ENCODE measurements at regions not wholly inside any gene's neighbourhood (a gene's known extent, or its start where the extent isn't known, plus 50 kb on each side); places are given as distances from the start of the nearest gene placed in this dataset.

DNA sequence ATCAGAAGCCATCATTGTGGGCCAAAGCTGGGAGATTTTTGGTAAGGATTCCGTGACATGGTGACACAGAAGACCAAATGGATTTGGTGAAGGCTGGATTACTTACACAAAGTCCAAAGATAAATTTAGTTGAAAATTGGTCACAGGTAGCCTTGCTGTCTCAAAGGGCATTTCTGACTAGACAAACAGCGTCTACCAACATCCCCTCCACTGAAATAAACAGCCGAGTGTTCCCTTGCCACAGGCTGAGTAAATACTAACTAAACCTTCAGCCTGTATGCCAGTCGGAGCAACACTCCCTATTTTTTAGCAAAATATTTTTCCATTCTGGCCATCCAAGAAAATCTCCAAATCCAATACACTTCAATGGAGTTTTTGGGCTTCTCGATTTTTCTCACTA lies 279.9 kb upstream of the CITED2 start:
- intact Hi-C loops (cut with micrococcal nuclease): no loop called here
- no peaks in the 10 kb centered on the region for H3K27me3 Mint-ChIP-seq (ENCODE audit: insufficient read depth, unreplicated experiment)
- CTCF ChIA-PET: no interaction called here

DNA sequence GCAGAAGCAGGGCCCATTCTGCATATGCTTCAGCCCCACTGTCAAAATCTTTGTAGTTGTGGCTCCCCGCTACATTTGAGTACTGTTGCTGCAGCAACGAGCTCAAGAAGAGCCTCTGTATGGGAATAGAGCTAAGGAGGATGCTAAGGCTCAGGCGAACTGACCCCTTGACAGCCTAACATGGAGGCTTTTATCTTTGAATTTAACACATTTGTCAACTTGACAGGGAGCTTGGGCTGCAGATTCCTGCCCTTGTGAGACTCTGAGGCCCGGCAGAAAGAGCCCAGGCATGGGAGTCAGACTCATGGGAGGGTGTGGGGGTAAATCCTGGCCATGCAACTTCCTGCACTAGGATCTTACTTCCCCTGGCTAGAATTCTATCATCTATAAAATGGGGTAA lies 278.7 kb upstream of the CITED2 start:
- CTCF ChIA-PET: interaction anchor here (0.6 kb wide), 2 partner anchors 228 to 1512 kb away, joined by 3 read pairs; no protein-coding TSS in a partner anchor
- POLR2A ChIA-PET: interaction anchor here (1.4 kb wide), 1 partner anchor 278 kb away, joined by 3 read pairs; no protein-coding TSS in a partner anchor
- no TSS peak for BruUV-seq (replicated peaks)
- Mint-ChIP-seq H3K4me1 (ENCODE audit: insufficient read depth, unreplicated experiment) (peaks cover 11% of the 10 kb centered on the region), H3K4me3 (ENCODE audit: unreplicated experiment) (no peak overlapping the region), H3K27ac (ENCODE audit: low read depth, unreplicated experiment) (no peak overlapping the region), H3K9me3 (ENCODE audit: unreplicated experiment) (no peaks in the 10 kb centered on the region), H3K36me3 (ENCODE audit: insufficient read depth, unreplicated experiment) (no peaks in the 10 kb centered on the region), H3K27me3 (ENCODE audit: insufficient read depth, unreplicated experiment) (no peaks in the 10 kb centered on the region)
- TF ChIP-seq, protein P1, sequence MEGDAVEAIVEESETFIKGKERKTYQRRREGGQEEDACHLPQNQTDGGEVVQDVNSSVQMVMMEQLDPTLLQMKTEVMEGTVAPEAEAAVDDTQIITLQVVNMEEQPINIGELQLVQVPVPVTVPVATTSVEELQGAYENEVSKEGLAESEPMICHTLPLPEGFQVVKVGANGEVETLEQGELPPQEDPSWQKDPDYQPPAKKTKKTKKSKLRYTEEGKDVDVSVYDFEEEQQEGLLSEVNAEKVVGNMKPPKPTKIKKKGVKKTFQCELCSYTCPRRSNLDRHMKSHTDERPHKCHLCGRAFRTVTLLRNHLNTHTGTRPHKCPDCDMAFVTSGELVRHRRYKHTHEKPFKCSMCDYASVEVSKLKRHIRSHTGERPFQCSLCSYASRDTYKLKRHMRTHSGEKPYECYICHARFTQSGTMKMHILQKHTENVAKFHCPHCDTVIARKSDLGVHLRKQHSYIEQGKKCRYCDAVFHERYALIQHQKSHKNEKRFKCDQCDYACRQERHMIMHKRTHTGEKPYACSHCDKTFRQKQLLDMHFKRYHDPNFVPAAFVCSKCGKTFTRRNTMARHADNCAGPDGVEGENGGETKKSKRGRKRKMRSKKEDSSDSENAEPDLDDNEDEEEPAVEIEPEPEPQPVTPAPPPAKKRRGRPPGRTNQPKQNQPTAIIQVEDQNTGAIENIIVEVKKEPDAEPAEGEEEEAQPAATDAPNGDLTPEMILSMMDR (IDR thresholded peaks at IDR 0.05; ENCODE audit: unreplicated experiment): no peak
- no peak for DNase-seq (ENCODE audit: unreplicated experiment)
- intact Hi-C loops (cut with micrococcal nuclease): no loop called here

More for the DNA sequence above, 279.9 kb upstream of the CITED2 start:
- Mint-ChIP-seq H3K27ac (ENCODE audit: low read depth, unreplicated experiment) (no peak overlapping the region), H3K36me3 (ENCODE audit: insufficient read depth, unreplicated experiment) (no peaks in the 10 kb centered on the region), H3K4me3 (ENCODE audit: unreplicated experiment) (no peak overlapping the region), H3K9me3 (ENCODE audit: unreplicated experiment) (no peaks in the 10 kb centered on the region), H3K4me1 (ENCODE audit: insufficient read depth, unreplicated experiment) (peaks cover 11% of the 10 kb centered on the region)
- BruUV-seq (replicated peaks): no TSS peak
- DNase-seq (ENCODE audit: unreplicated experiment): no peak
- TF ChIP-seq, protein P1 (IDR thresholded peaks at IDR 0.05; ENCODE audit: unreplicated experiment): no peak
- POLR2A ChIA-PET: interaction anchor here (0.9 to 1.0 kb wide), 2 partner anchors 153 to 279 kb away, joined by 3 read pairs; no protein-coding TSS in a partner anchor

DNA sequence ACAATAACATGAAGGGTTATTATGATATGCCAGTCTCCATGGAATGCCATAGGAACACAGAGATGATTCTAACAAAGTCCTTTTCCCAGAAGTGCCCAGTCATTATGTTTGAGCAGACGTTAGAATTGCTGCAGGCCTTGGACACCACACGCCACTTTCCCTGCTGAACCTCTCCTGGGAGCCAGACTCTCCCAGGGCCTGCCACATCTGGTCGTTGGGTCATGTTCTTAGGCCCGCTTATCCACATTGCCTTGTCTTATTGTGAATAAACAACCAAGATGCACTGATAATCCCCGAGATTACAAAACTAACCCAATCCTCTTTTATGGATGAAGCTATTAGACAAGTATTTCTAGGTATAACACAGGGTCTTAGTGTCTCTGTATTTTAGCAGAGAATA lies 276.5 kb upstream of the CITED2 start:
- POLR2A ChIA-PET: interaction anchor here (0.6 kb wide), 1 partner anchor 61 kb away, joined by 3 read pairs; no protein-coding TSS in a partner anchor
- CTCF ChIA-PET: no interaction called here
- Mint-ChIP-seq H3K27ac (ENCODE audit: low read depth, unreplicated experiment) (no peak overlapping the region), H3K4me1 (ENCODE audit: insufficient read depth, unreplicated experiment) (peaks cover 7% of the 10 kb centered on the region), H3K9me3 (ENCODE audit: unreplicated experiment) (no peaks in the 10 kb centered on the region), H3K27me3 (ENCODE audit: insufficient read depth, unreplicated experiment) (no peaks in the 10 kb centered on the region), H3K36me3 (ENCODE audit: insufficient read depth, unreplicated experiment) (no peaks in the 10 kb centered on the region), H3K4me3 (ENCODE audit: unreplicated experiment) (no peak overlapping the region)
- TF ChIP-seq, protein P1 (IDR thresholded peaks at IDR 0.05; ENCODE audit: unreplicated experiment): no peak
- BruUV-seq (replicated peaks): no TSS peak
- intact Hi-C loops (cut with micrococcal nuclease): no loop called here
- no peak for DNase-seq (ENCODE audit: unreplicated experiment)

DNA sequence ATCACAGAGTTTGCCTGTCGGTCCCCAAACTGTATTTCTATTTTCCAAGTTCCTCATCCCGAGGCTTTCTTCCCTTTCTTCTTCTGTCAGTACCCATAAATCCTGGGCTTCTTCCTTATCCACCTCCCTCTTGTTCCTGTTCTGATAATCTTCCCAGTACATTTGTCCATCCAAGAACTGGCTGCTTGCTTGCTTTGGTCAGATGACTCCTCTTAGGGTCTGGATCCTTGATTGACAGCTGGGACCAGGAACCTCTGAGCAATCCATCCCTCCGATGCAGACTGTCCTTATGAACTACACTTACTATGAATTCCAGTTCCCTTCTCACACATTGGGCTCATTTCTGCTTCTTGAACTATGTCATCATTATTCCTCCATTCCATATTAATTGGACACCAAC lies 275.3 kb upstream of the CITED2 start:
- intact Hi-C loops (cut with micrococcal nuclease): no loop called here
- POLR2A ChIA-PET: interaction anchor here (0.6 kb wide), 1 partner anchor 1053 kb away, joined by 3 read pairs; no protein-coding TSS in a partner anchor
- no peaks in the 10 kb centered on the region for H3K27me3 Mint-ChIP-seq (ENCODE audit: insufficient read depth, unreplicated experiment)
- BruUV-seq (replicated peaks): no TSS peak
- DNase-seq (ENCODE audit: unreplicated experiment): no peak
- H3K36me3 Mint-ChIP-seq (ENCODE audit: insufficient read depth, unreplicated experiment): no peaks in the 10 kb centered on the region
- H3K9me3 Mint-ChIP-seq (ENCODE audit: unreplicated experiment): no peaks in the 10 kb centered on the region
- no peak overlapping the region for H3K27ac Mint-ChIP-seq (ENCODE audit: low read depth, unreplicated experiment)
- no peak overlapping the region for H3K4me3 Mint-ChIP-seq (ENCODE audit: unreplicated experiment)
- no peaks in the 10 kb centered on the region for H3K4me1 Mint-ChIP-seq (ENCODE audit: insufficient read depth, unreplicated experiment)
- CTCF ChIA-PET: interaction anchor here (0.5 kb wide), 1 partner anchor 254 kb away, joined by 3 read pairs; no protein-coding TSS in a partner anchor
- TF ChIP-seq, protein P1 (IDR thresholded peaks at IDR 0.05; ENCODE audit: unreplicated experiment): no peak

Measured in MCF 10A (cell line).